ENCODE measurements at regions not wholly inside any gene's neighbourhood (a gene's known extent, or its start where the extent isn't known, plus 50 kb on each side); places are given as distances from the start of the nearest gene placed in this dataset.
A peak's percentile ranks its signal among the peaks of the same experiment; 100 is the strongest.
"Not testable (repeated sequence)": the region's sequence is repeated elsewhere in the genome, so short reads cannot be mapped to it uniquely, and the experiment has no call there.

DNA sequence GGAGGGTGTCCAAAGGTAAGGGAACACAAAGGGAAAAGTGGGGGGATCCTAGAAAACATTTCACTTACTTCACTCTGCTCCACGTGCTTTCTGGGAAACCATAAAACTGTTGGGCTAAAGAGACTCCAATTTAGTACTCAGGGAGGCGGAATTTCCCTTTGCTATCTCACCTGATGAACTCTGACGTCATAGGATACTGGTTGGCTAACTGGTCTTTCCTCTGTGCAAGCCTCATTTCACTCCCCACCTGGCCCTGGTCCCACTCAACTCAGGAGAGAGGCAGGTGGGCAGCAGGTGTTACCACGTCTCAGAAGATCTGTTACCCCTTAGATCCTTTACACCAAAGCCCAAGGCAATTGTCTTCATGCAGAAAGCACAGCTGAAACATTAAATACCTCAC is 51.8 kb upstream of the PMAIP1 start:
- H3K27ac Mint-ChIP-seq, result no peak overlapping the region
- DNase-seq (ENCODE audit: low spot score in 2 of 2) (no peak), ATAC-seq (no peak)
- H3K4me3 Mint-ChIP-seq, result peak overlapping the region; percentile 9
- H3K9me3 Mint-ChIP-seq, result no peaks in the 10 kb centered on the region
- H3K4me1 Mint-ChIP-seq, result peaks cover 12% of the 10 kb centered on the region
- H3K36me3 Mint-ChIP-seq, result no peaks in the 10 kb centered on the region

DNA sequence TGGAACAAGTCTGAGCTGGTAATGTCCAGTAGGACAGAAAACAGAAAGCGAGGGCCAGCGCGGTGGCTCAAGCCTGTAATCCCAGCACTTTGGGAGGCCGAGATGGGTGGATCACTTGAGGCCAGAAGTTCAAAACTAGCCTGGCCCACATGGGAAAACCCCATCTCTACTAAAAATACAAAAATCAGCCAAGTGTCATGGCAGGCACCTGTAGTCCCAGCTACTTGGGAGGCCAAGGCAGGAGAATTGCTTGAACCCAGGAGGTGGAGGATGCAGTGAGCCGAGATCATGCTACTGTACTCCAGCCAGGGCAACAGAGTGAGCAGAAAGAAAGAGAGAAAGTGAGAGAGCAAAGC is 52.3 kb upstream of the PMAIP1 start:
- peaks cover 12% of the 10 kb centered on the region for H3K4me1 Mint-ChIP-seq
- not testable (repeated sequence) for H3K9me3 Mint-ChIP-seq; DNase-seq (ENCODE audit: low spot score in 2 of 2); H3K27ac Mint-ChIP-seq; ATAC-seq; H3K36me3 Mint-ChIP-seq
- H3K4me3 Mint-ChIP-seq, result peak overlapping the region; percentile 9

DNA sequence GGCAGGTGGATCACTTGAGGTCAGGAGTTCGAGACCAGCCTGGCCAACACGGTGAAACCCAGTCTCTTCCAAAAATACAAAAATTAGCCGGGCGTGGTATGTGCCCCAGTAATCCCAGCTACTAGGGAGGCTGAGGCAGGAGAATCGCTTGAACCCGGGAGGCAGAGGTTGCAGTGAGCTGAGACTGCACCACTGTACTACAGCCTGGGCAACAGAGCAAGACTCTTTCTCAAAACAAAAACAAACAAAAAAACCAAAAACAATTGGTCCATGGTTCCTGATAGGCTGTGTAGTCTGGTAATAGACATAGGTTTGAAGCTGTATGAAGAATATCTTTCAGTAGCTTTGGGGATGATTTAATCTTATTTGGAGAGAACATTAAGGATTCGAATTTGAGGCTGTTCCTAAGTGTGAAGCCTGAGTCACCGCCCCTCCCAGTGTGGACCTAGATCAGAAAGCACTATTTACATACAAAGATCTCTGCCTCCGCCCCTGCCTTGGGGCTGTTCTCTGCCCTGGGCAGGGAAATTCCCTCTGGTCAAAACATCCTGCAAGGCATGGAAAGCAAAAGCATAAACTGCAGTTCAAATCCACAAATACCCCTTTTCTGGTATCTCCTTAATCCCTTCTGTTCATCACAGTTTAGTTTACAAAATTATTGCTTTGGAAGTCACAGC is 52.8 kb upstream of the PMAIP1 start:
- no peaks in the 10 kb centered on the region for H3K36me3 Mint-ChIP-seq
- no peak overlapping the region for H3K27ac Mint-ChIP-seq
- H3K9me3 Mint-ChIP-seq, result no peaks in the 10 kb centered on the region
- DNase-seq (ENCODE audit: low spot score in 2 of 2) (peak in 1 of 2 donors; percentile 50), ATAC-seq (peak; percentile 94)
- H3K4me3 Mint-ChIP-seq, result peak overlapping the region; percentile 9
- peaks cover 12% of the 10 kb centered on the region for H3K4me1 Mint-ChIP-seq

DNA sequence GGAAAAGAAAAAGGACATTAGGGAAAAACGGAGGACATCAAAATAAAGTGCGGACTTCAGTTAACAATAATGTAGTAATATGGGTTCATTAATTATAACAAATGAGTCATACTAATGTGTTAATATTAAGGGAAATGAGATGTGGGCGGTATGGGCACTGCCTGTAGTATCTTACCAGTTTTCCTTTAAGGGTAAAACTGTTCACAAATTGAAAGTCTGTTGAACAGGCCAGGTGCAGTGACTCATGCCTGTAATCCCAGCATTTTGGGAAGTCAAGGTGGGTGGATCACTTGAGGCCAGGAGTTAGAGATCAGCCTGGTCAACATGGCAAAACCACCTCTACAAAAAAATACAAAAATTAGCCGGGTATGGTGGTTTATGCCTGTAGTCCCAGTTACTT is 56.8 kb upstream of the PMAIP1 start:
- no peaks in the 10 kb centered on the region for H3K9me3 Mint-ChIP-seq
- H3K4me3 Mint-ChIP-seq, result no peak overlapping the region
- no peak for ATAC-seq
- peaks cover 11% of the 10 kb centered on the region for H3K4me1 Mint-ChIP-seq
- H3K36me3 Mint-ChIP-seq, result no peaks in the 10 kb centered on the region
- no peak overlapping the region for H3K27ac Mint-ChIP-seq
- no peak for DNase-seq (ENCODE audit: low spot score in 2 of 2)

DNA sequence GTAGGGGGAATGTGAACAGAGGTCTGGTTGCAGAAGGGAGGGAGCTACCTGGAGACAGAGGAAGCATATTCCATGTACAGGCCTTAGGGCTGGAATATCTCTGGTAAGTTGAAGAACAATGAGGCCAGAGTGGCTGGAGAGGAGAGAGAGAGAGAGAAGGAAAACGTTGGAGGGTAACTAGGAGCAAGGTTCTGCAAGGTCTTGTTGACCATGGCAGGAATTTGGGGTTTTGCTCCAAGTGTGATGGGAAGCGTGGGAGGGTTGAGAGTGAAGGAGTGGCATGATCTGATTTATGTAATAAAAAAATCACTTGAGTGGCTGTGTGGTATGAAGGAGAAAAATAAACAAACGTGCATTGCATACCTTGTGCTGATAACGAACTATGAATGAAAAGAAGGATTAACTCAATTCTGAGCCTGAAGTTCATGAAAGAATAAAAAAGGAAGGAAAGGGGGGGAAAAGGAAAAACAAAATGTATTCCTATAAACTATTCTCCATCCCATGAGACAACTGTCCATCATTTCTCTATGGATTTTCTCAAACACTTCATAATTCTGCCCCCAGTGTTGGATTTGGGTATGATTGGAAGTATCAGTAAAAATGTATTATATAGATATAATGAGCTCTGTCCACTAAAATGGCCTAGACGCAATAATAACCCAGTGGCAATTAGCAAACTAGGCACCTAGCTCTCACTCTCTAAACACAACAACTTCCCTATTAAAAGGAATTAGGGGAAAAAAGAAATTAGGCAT is 59.7 kb upstream of the PMAIP1 start:
- Mint-ChIP-seq H3K4me3 (no peak overlapping the region), H3K4me1 (no peaks in the 10 kb centered on the region), H3K9me3 (no peaks in the 10 kb centered on the region), H3K27ac (no peak overlapping the region), H3K36me3 (no peaks in the 10 kb centered on the region)
- ATAC-seq, result no peak
- no peak for DNase-seq (ENCODE audit: low spot score in 2 of 2)

DNA sequence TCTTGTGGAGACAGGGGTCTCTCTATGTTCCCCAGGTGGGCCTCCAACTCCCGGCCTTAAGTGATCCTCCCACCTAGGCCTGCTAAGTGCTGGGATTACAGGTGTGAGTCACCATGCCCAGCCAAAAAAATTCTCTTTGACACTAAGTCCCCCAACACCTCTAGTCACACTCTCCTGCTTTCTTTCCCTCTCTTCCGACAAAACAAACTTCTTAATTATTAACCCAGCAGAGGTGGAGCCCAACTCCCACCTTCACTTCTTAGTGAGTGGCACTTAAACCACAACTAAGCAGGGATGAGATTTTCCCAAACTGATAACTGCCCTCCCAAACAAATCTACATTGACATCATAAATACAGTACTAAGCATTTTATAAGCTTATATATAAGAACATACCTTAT is 60.5 kb upstream of the PMAIP1 start:
- Mint-ChIP-seq H3K4me3 (no peak overlapping the region), H3K27ac (no peak overlapping the region), H3K4me1 (peaks cover 5% of the 10 kb centered on the region), H3K36me3 (no peaks in the 10 kb centered on the region), H3K9me3 (no peaks in the 10 kb centered on the region)
- no peak for ATAC-seq
- DNase-seq (ENCODE audit: low spot score in 2 of 2), result no peak

DNA sequence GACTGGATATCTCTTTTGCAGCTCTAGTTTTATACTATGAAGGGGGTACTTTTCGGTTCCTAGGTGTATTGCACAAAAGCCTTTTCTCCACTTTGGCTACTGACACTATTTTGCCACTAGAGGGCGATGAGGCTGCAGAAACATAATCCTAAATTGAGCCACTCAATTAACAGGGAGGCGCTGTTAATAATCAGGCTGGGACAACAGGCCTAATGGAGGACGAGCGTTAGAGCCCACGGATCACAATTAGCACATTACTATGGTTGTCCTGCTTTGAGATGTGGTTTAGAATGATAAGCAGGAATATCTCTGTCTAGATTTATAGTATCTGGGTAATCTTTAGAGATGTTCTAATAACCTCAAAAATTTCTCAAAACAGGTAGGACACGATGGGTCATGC is 62.2 kb upstream of the PMAIP1 start:
- Mint-ChIP-seq H3K4me3 (no peak overlapping the region), H3K36me3 (no peaks in the 10 kb centered on the region), H3K27ac (no peak overlapping the region), H3K9me3 (no peaks in the 10 kb centered on the region), H3K4me1 (peaks cover 12% of the 10 kb centered on the region)
- DNase-seq (ENCODE audit: low spot score in 2 of 2) (peak; percentile 14 to 60), ATAC-seq (peak; percentile 35)

DNA sequence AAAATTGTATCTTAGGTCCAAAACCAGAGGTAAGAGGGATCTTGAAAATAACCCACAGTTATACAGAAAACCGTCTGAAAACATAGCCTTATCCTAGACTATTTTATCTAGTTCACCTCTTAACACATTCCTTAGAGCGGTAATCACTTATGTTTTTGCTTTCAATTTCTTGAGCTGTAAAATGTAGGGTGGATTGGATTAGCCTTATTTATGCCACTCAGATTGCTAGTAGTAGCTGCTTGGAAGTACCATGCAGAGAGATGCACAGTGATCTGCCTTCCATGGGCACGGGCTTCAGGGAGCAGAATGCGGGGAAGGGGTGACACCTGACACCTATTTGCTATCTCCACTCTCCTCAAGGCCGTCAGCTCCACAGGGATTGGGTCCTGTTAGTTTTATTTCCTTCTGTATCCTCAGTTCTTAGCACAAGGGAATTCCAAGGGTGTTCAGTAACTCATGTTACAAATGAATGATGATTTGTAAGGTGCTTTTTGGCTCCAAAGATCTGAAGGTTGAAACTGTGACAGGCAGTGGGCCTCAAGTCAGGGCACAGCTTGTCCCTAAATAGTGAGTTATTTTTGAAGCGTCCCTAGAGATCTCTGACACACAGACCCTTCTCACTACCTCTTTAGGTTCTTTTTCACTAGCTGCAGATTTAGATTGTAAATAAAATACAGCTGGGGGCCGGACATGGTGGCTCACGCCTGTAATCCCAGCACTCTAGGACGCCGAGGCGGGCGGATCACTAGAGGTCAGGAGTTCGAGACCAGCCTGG is 64.0 kb upstream of the PMAIP1 start:
- Mint-ChIP-seq H3K4me1 (peaks cover 12% of the 10 kb centered on the region), H3K4me3 (no peak overlapping the region), H3K36me3 (no peaks in the 10 kb centered on the region), H3K27ac (no peak overlapping the region), H3K9me3 (no peaks in the 10 kb centered on the region)
- ATAC-seq, result no peak
- no peak for DNase-seq (ENCODE audit: low spot score in 2 of 2)

DNA sequence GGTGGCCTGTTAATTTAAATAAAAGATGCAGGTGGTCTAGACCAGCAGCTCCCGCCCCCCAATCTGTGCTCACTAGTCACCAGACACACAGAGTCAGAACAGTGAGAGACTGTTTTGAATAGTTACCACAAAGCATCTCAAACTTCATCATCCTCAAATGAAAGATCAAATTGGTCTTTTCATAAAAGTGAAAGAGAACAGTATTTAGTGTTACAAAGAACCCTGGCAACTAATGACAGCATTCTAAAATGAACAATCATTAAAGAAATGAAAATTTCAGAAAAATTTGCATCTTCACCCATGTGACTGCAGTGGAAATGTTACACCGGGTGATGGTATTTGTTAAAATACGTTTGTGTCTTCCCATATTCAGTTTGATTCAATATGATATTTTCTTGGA is 65.5 kb upstream of the PMAIP1 start:
- DNase-seq (ENCODE audit: low spot score in 2 of 2), result no peak

DNA sequence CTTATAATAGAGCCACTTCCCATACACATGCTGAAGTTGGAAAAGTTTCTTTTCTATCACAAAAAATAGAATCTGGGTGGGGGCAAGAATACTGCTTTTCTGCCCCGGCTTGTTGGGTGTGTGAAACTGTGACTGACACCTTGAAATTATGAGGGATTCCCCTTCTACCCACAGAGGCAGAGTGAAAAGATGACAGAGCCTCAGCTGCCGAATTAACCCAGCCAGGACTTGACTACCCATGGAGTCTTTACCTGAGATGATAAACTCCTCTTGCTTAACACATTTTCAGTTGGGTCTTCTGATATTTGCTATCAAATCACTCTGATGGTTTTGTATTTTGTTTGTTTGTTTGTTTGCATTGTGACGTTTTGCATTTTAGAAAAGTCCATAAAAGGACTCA is 66.0 kb upstream of the PMAIP1 start:
- Mint-ChIP-seq H3K4me1 (peaks cover 12% of the 10 kb centered on the region), H3K36me3 (no peaks in the 10 kb centered on the region), H3K27ac (peak overlapping the region; percentile 40), H3K4me3 (no peak overlapping the region), H3K9me3 (no peaks in the 10 kb centered on the region)
- ATAC-seq (peak; percentile 90), DNase-seq (ENCODE audit: low spot score in 2 of 2) (no peak)

More for the DNA sequence above, 65.5 kb upstream of the PMAIP1 start:
- peak overlapping the region; percentile 40 for H3K27ac Mint-ChIP-seq
- H3K9me3 Mint-ChIP-seq, result no peaks in the 10 kb centered on the region
- peaks cover 12% of the 10 kb centered on the region for H3K4me1 Mint-ChIP-seq
- no peak overlapping the region for H3K4me3 Mint-ChIP-seq
- ATAC-seq, result peak; percentile 90
- H3K36me3 Mint-ChIP-seq, result no peaks in the 10 kb centered on the region

DNA sequence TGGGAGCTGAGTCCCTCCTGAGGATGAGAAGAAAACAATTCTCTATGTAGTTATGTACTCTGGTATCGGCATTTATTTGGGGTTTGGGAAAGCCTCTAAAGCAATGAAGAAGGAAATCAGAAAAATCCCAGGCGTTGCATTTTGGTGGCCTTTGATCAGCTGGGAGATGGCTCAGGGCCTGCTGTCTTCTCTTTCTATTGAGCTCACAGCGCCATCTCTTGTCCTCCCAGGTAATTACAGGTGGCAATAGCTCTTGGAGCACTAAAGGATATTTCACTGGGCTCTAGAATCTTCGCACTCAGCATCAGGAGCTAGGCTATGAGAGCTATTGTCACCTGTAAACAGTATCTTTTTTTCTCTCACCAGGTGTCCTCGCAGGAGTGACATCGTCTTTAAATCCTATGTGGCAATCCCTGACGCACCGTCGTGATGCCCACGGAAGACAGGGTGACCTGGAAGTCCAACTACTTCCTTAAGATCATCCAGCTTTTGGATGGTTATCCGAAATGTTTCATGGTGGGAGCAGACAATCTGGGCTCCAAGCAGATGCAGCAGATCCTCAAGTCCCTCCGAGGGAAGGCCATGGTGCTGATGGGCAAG is 76.1 kb upstream of the PMAIP1 start:
- Mint-ChIP-seq H3K4me3 (no peak overlapping the region), H3K9me3 (no peaks in the 10 kb centered on the region), H3K36me3 (no peaks in the 10 kb centered on the region), H3K27ac (no peak overlapping the region), H3K4me1 (no peaks in the 10 kb centered on the region)
- DNase-seq (ENCODE audit: low spot score in 2 of 2) (peak; percentile 31 to 74), ATAC-seq (peak; percentile 61)

DNA sequence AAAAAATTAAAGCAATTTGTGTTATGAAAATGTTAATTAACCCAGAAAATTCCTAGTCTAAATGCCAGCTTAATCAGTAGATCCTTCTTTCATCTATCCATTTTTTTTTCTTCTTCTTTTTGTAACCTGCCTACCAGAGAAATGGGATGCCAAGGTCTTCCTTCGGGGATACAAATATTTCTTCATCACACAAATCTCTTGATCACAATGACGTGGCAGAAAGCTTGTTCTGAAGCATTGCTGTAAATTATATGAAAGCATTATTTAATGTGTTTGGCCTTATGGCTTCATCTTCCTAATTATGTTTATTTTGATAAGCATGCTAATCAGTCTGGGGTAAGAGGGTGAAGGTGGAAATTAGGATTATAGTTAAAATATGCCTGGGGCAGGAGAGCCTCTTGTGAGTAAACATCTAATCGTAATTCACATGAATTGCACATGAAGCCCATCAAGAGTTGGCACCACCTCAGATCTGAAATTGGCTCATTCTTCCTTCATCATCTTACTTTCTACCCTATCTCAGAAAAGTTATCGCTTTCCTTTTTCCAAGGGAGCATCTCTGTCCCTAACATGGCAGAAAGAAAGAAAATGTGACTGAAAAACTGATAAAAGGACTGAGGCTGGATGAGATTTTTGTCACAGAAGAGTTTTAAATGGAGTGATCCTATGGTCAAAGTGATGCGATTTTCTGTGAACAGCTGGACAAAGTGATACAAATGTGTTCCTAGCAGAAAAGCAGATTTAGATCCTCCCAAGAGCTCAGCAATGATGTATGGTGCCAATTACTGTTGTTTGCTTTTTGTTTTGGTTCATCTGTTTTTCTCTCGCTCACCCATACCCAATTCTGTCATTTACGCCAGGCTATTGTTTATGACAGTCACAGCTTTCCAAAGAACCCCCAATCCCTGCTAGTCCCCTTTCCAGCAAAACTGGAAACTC is 76.9 kb upstream of the PMAIP1 start:
- no peak for DNase-seq (ENCODE audit: low spot score in 2 of 2)

DNA sequence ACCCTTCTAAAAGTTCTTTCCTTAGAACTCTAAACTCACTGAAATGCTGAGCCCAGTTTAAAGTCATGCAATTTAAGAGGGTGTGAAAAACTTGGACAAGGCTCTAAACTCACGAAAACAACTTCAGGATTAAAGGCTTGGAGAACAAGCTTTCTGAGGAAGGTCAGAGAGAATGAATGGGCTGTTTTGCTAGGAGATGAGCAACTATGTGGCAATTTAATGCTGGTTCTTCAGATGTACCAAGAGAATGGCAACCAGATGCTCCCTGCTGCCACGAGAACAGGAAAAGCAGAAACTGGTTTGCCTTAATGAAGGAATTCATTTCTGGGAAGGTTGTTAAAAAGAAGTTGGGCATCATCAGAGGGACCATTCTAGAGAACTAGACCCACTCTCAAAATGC is 77.8 kb upstream of the PMAIP1 start:
- Mint-ChIP-seq H3K9me3 (no peaks in the 10 kb centered on the region), H3K4me3 (no peak overlapping the region), H3K4me1 (no peaks in the 10 kb centered on the region), H3K36me3 (no peaks in the 10 kb centered on the region), H3K27ac (no peak overlapping the region)
- ATAC-seq, result no peak
- no peak for DNase-seq (ENCODE audit: low spot score in 2 of 2)

More for the DNA sequence above, 76.9 kb upstream of the PMAIP1 start:
- no peak overlapping the region for H3K27ac Mint-ChIP-seq
- no peaks in the 10 kb centered on the region for H3K4me1 Mint-ChIP-seq
- no peaks in the 10 kb centered on the region for H3K36me3 Mint-ChIP-seq
- ATAC-seq, result no peak
- H3K9me3 Mint-ChIP-seq, result no peaks in the 10 kb centered on the region
- H3K4me3 Mint-ChIP-seq, result no peak overlapping the region

DNA sequence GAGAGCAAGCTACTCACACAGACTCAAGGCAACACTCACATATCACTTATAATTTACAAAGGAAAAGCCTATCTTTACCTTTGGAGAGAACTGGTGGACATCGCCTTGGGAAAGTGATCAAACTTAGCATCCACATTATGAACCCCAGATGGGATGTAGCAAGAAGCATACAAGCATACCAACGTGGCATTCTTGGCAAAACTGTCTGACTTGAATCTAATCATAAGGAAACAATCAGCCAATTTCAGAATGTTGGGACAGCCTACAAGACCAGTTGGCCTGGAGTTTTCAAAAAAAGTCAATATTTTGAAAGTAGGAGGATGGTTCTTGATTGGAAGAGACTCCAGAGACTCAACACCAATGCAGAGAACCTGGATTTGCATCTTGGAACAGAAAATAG is 79.1 kb upstream of the PMAIP1 start:
- Mint-ChIP-seq H3K4me3 (no peak overlapping the region), H3K4me1 (no peaks in the 10 kb centered on the region), H3K27ac (no peak overlapping the region), H3K9me3 (no peaks in the 10 kb centered on the region), H3K36me3 (no peaks in the 10 kb centered on the region)
- ATAC-seq, result no peak
- no peak for DNase-seq (ENCODE audit: low spot score in 2 of 2)
